ENCODE measurements at regions not wholly inside any gene's neighbourhood (a gene's known extent, or its start where the extent isn't known, plus 50 kb on each side); places are given as distances from the start of the nearest gene placed in this dataset.

DNA sequence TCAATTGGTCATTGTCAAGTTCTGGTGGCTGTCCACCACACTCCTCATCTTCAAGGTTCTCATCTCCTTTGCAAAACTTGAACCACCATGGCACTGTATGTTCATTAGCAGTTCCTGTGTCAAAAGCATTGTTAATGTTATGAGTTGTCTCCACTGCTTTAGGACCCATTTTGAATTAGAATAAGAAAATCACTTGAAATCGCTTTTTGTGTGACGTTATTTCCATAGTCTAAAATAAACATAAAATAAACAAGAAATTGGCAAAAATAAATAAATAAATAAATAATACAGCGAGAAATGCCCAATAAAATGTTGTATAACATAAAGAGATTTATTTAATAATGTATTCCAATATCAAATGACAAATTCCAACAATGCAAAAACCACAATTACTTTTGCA lies 195.5 kb upstream of the CDC14C start:
- TF ChIP-seq POLR2A (IDR thresholded peaks at IDR 0.05), result no peak
- no peak for TF ChIP-seq CTCF (IDR thresholded peaks at IDR 0.05)
